GM12878 (cell line): ENCODE measurements at regions not wholly inside any gene's neighbourhood (a gene's known extent, or its start where the extent isn't known, plus 50 kb on each side); places are given as distances from the start of the nearest gene placed in this dataset.

ENCODE experiments used
- RAD21 ChIP-seq: IDR thresholded peaks from 2 replicates; pipeline ENCODE4 v1.6.1; 2011; ENCODE audit warnings: mild to moderate bottlenecking, low read depth, low read length, moderate library complexity; ENCODE audit not compliant: insufficient read depth
- TF ChIP-seq, protein P1 (sequence below): fragments of 450-650 bp; IDR thresholded peaks from 2 replicates; pipeline ENCODE4 v1.6.1; 2018; ENCODE audit warnings: mild to moderate bottlenecking, low read depth, moderate library complexity; ENCODE audit not compliant: partially characterized antibody

DNA sequence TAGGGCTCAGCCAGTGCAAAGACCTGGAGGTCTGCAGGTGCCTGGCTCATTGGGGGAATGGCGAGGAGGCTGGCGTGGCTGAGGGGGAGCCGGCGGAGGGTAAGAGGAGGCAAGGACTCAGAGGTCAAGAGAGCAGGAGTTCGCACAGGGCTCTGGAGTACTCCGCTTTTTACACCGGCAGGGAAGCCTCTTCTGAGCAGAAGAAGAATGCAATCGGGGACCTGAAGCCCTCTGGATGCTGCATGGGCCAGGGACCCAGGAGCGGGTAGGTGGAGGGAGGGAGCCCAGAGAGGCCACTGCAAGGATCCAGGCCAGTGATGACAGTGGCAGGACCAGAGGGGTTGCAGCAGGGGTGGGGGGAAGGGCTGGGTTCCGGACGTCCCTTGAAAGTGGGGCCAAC lies 70.4 kb upstream of the TAMM41 start:
- TF ChIP-seq, protein P1, sequence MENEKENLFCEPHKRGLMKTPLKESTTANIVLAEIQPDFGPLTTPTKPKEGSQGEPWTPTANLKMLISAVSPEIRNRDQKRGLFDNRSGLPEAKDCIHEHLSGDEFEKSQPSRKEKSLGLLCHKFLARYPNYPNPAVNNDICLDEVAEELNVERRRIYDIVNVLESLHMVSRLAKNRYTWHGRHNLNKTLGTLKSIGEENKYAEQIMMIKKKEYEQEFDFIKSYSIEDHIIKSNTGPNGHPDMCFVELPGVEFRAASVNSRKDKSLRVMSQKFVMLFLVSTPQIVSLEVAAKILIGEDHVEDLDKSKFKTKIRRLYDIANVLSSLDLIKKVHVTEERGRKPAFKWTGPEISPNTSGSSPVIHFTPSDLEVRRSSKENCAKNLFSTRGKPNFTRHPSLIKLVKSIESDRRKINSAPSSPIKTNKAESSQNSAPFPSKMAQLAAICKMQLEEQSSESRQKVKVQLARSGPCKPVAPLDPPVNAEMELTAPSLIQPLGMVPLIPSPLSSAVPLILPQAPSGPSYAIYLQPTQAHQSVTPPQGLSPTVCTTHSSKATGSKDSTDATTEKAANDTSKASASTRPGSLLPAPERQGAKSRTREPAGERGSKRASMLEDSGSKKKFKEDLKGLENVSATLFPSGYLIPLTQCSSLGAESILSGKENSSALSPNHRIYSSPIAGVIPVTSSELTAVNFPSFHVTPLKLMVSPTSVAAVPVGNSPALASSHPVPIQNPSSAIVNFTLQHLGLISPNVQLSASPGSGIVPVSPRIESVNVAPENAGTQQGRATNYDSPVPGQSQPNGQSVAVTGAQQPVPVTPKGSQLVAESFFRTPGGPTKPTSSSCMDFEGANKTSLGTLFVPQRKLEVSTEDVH, result no peak
- TF ChIP-seq RAD21, result no peak
